ENCODE measurements at regions not wholly inside any gene's neighbourhood (a gene's known extent, or its start where the extent isn't known, plus 50 kb on each side); places are given as distances from the start of the nearest gene placed in this dataset.

- H2AFZ ChIP-seq (ENCODE audit: low read depth, low read length, poor library complexity, severe bottlenecking), result no peak overlapping the region
These were observed 746.1 kb downstream of the LUZP2 start for GRCh38 chr11:25242928-25243327.

More at GRCh38 chr11:25242928-25243327, 746.1 kb downstream of the LUZP2 start:
- no peak overlapping the region for H3K27ac ChIP-seq (ENCODE audit: low read depth, low read length)
- ChIA-PET CTCF (no interaction called here), RAD21 (ENCODE audit: low non-redundant PET in 1 of 2, low total read pairs in 2 of 2, uncharacterized antibody in 2 of 2, unreplicated experiment in 2 of 2) (no interaction called here), POLR2A (no interaction called here)
- no peak overlapping the region for H3K4me2 ChIP-seq (ENCODE audit: low read length)
- no peak for TF ChIP-seq TCF7L2 (IDR thresholded peaks at IDR 0.05; ENCODE audit: borderline replicate concordance, extremely low read depth, insufficient read depth, insufficient read length)
- no peak for TF ChIP-seq REST (IDR thresholded peaks at IDR 0.05; ENCODE audit: low read depth)
- TF ChIP-seq JUND (IDR thresholded peaks at IDR 0.05), result no peak
- TF ChIP-seq ZNF274 (IDR thresholded peaks at IDR 0.05; ENCODE audit: low read depth, low read length), result no peak
- no peak for TF ChIP-seq CTCF (IDR thresholded peaks at IDR 0.05 in 2 of 3, conservative IDR thresholded peaks at IDR 0.05 in 1 of 3; ENCODE audit: borderline replicate concordance in 1 of 3, insufficient read depth in 1 of 3, low read depth in 2 of 3, low read length in 2 of 3)
- no peak for TF ChIP-seq POLR2AphosphoS5 (IDR thresholded peaks at IDR 0.05; ENCODE audit: low read depth, low read length)
- no peak for TF ChIP-seq EZH2 (IDR thresholded peaks at IDR 0.05)
- no peak for TF ChIP-seq POLR2A (IDR thresholded peaks at IDR 0.05; ENCODE audit: borderline replicate concordance, extremely low read depth, insufficient read depth, insufficient read length)
- no peak for TF ChIP-seq SIN3A (IDR thresholded peaks at IDR 0.05; ENCODE audit: low read depth)
- TF ChIP-seq SRF (IDR thresholded peaks at IDR 0.05; ENCODE audit: low read depth), result no peak
- no peak for TF ChIP-seq RAD21 (IDR thresholded peaks at IDR 0.05; ENCODE audit: low read depth)
- no peak for TF ChIP-seq MAX (IDR thresholded peaks at IDR 0.05)
- no peaks in the 10 kb centered on the region for H3K4me1 ChIP-seq (ENCODE audit: control insufficient read depth in 1 of 2, insufficient read depth in 2 of 2, low read length in 2 of 2)
- no peaks in the 10 kb centered on the region for H3K36me3 ChIP-seq (ENCODE audit: control insufficient read depth in 1 of 2, insufficient read depth in 2 of 2, low read length in 2 of 2)
- H3K9me3 ChIP-seq (ENCODE audit: control insufficient read depth in 1 of 2, insufficient read depth in 1 of 2, low read depth in 1 of 2, low read length in 2 of 2), result peaks cover 14 to 17% of the 10 kb centered on the region in 2 experiments; a peak in 3 of 4 replicates
- no TSS peak for BruUV-seq (replicated peaks)
- no peak overlapping the region for H3K4me3 ChIP-seq (replicated peaks in 1 of 2; ENCODE audit: low read depth in 1 of 2, low read length in 2 of 2)
- no peaks in the 10 kb centered on the region for H3K27me3 ChIP-seq (ENCODE audit: insufficient read depth, low read length)
- no peaks in the 10 kb centered on the region for H4K20me1 ChIP-seq (ENCODE audit: insufficient read depth)
- ATAC-seq, result no peak
- H3K9ac ChIP-seq (ENCODE audit: low read length), result no peak overlapping the region
- intact Hi-C loops (cut with micrococcal nuclease), result no loop called here
- no peaks in the 10 kb centered on the region for H3K9me2 ChIP-seq (ENCODE audit: insufficient read depth)
- no peak for DNase-seq (ENCODE audit: low read depth, low spot score)
- no peaks in the 10 kb centered on the region for H3K79me2 ChIP-seq (ENCODE audit: insufficient read depth, low read length)

All from HCT116 (cell line).